22Rv1 (cell line): ENCODE measurements at regions not wholly inside any gene's neighbourhood (a gene's known extent, or its start where the extent isn't known, plus 50 kb on each side); places are given as distances from the start of the nearest gene placed in this dataset.

Experiments
- ZFX ChIP-seq: fragments of 450-650 bp; IDR thresholded peaks from 2 replicates; pipeline ENCODE4 v1.6.1; 2017; ENCODE audit warnings: antibody characterized with exemption, borderline replicate concordance
- TF ChIP-seq, protein P1 (sequence below): fragments of 450-650 bp; IDR thresholded peaks from 2 replicates; pipeline ENCODE4 v1.5.1; 2017; ENCODE audit warnings: mild to moderate bottlenecking

DNA sequence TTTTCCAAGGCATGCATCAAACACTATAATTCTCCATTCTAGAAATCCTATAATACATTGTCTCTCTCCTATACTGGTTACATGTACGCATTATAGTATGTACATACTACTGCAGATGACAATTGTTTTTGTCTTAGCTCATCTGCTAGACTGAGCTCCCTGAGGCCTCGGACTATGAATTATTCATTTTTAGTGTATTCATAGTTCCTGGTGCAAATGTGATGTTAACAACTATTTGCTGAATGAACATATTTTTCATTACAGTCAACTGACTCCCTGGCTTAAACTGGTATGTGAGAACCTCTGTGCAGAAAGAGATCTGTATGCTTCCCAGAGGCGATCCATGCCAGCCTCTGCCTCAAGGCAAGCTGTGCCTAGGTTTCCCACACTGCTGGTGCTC lies 91.8 kb upstream of the PARP11 start:
- TF ChIP-seq, protein P1, sequence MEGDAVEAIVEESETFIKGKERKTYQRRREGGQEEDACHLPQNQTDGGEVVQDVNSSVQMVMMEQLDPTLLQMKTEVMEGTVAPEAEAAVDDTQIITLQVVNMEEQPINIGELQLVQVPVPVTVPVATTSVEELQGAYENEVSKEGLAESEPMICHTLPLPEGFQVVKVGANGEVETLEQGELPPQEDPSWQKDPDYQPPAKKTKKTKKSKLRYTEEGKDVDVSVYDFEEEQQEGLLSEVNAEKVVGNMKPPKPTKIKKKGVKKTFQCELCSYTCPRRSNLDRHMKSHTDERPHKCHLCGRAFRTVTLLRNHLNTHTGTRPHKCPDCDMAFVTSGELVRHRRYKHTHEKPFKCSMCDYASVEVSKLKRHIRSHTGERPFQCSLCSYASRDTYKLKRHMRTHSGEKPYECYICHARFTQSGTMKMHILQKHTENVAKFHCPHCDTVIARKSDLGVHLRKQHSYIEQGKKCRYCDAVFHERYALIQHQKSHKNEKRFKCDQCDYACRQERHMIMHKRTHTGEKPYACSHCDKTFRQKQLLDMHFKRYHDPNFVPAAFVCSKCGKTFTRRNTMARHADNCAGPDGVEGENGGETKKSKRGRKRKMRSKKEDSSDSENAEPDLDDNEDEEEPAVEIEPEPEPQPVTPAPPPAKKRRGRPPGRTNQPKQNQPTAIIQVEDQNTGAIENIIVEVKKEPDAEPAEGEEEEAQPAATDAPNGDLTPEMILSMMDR = no peak
- TF ChIP-seq ZFX = no peak
